ENCODE measurements at regions not wholly inside any gene's neighbourhood (a gene's known extent, or its start where the extent isn't known, plus 50 kb on each side); places are given as distances from the start of the nearest gene placed in this dataset.

DNA sequence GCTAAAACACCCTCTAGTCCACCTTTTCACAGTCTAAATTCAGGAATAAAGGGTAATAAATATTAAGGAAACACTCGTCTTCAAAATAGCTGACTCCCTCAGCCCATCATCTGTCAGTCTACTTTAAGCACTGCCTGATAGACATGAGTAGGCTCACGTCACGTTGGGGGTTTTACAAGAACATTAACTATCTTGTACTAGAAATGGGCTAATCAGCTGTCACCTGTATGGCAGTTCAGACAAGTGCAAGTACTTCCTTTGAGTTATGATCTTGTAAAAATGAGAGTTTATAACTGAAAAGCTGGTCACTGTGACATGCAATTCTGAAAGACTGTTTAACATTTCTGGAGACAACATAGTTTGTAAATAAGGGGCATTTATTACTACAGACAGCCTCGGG lies 936.7 kb upstream of the CTNND2 start:
- TF ChIP-seq, protein P1, sequence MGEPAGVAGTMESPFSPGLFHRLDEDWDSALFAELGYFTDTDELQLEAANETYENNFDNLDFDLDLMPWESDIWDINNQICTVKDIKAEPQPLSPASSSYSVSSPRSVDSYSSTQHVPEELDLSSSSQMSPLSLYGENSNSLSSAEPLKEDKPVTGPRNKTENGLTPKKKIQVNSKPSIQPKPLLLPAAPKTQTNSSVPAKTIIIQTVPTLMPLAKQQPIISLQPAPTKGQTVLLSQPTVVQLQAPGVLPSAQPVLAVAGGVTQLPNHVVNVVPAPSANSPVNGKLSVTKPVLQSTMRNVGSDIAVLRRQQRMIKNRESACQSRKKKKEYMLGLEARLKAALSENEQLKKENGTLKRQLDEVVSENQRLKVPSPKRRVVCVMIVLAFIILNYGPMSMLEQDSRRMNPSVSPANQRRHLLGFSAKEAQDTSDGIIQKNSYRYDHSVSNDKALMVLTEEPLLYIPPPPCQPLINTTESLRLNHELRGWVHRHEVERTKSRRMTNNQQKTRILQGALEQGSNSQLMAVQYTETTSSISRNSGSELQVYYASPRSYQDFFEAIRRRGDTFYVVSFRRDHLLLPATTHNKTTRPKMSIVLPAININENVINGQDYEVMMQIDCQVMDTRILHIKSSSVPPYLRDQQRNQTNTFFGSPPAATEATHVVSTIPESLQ (CRISPR knock-in tag; IDR thresholded peaks at IDR 0.05) = no peak
- TF ChIP-seq, protein P2, sequence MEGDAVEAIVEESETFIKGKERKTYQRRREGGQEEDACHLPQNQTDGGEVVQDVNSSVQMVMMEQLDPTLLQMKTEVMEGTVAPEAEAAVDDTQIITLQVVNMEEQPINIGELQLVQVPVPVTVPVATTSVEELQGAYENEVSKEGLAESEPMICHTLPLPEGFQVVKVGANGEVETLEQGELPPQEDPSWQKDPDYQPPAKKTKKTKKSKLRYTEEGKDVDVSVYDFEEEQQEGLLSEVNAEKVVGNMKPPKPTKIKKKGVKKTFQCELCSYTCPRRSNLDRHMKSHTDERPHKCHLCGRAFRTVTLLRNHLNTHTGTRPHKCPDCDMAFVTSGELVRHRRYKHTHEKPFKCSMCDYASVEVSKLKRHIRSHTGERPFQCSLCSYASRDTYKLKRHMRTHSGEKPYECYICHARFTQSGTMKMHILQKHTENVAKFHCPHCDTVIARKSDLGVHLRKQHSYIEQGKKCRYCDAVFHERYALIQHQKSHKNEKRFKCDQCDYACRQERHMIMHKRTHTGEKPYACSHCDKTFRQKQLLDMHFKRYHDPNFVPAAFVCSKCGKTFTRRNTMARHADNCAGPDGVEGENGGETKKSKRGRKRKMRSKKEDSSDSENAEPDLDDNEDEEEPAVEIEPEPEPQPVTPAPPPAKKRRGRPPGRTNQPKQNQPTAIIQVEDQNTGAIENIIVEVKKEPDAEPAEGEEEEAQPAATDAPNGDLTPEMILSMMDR (IDR thresholded peaks at IDR 0.05) = no peak
- TF ChIP-seq ZNF232 (CRISPR knock-in tag; IDR thresholded peaks at IDR 0.05) (no peak), ZBTB21 (CRISPR knock-in tag; IDR thresholded peaks at IDR 0.05; ENCODE audit: borderline replicate concordance) (no peak), HMGA2 (CRISPR knock-in tag; IDR thresholded peaks at IDR 0.05) (no peak), FOXJ3 (CRISPR knock-in tag; IDR thresholded peaks at IDR 0.05; ENCODE audit: borderline replicate concordance) (no peak), CREB1 (CRISPR knock-in tag; IDR thresholded peaks at IDR 0.05) (no peak), TP53 (CRISPR knock-in tag; IDR thresholded peaks at IDR 0.05) (no peak)
- TF ChIP-seq, protein P3, sequence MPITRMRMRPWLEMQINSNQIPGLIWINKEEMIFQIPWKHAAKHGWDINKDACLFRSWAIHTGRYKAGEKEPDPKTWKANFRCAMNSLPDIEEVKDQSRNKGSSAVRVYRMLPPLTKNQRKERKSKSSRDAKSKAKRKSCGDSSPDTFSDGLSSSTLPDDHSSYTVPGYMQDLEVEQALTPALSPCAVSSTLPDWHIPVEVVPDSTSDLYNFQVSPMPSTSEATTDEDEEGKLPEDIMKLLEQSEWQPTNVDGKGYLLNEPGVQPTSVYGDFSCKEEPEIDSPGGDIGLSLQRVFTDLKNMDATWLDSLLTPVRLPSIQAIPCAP (CRISPR knock-in tag; IDR thresholded peaks at IDR 0.05) = no peak
- TF ChIP-seq, protein P4, sequence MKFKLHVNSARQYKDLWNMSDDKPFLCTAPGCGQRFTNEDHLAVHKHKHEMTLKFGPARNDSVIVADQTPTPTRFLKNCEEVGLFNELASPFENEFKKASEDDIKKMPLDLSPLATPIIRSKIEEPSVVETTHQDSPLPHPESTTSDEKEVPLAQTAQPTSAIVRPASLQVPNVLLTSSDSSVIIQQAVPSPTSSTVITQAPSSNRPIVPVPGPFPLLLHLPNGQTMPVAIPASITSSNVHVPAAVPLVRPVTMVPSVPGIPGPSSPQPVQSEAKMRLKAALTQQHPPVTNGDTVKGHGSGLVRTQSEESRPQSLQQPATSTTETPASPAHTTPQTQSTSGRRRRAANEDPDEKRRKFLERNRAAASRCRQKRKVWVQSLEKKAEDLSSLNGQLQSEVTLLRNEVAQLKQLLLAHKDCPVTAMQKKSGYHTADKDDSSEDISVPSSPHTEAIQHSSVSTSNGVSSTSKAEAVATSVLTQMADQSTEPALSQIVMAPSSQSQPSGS (CRISPR knock-in tag; IDR thresholded peaks at IDR 0.05; ENCODE audit: borderline replicate concordance, low read depth) = no peak
- TF ChIP-seq, protein P5, sequence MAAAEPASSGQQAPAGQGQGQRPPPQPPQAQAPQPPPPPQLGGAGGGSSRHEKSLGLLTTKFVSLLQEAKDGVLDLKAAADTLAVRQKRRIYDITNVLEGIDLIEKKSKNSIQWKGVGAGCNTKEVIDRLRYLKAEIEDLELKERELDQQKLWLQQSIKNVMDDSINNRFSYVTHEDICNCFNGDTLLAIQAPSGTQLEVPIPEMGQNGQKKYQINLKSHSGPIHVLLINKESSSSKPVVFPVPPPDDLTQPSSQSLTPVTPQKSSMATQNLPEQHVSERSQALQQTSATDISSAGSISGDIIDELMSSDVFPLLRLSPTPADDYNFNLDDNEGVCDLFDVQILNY (CRISPR knock-in tag; IDR thresholded peaks at IDR 0.05) = no peak

All from WTC11 (cell line).